Upper lobe of right lung (tissue), 1 donor: ENCODE measurements at regions not wholly inside any gene's neighbourhood (a gene's known extent, or its start where the extent isn't known, plus 50 kb on each side); places are given as distances from the start of the nearest gene placed in this dataset.

ENCODE experiments used
- ATAC-seq: fragments of 200-7000 bp; cut with Tn5 transposase; one replicate; pipeline ENCODE4 v1.9.1; 2020; ENCODE audit warnings: mild to moderate bottlenecking, moderate library complexity
- DNase-seq: peaks from one replicate; pipeline ENCODE4 v3.0.0-alpha.2; 2020
- H3K27ac ChIP-seq: fragments of 200-600 bp; one replicate; pipeline ENCODE4 v1.8.0; 2022
- H3K27me3 ChIP-seq: fragments of 200-600 bp; one replicate; pipeline ENCODE4 v1.8.0; 2022; ENCODE audit warnings: mild to moderate bottlenecking
- H3K36me3 ChIP-seq: fragments of 200-600 bp; one replicate; pipeline ENCODE4 v1.8.0; 2022
- H3K4me1 ChIP-seq: fragments of 200-600 bp; one replicate; pipeline ENCODE4 v1.8.0; 2022
- H3K4me3 ChIP-seq: fragments of 200-600 bp; one replicate; pipeline ENCODE4 v1.8.0; 2022; ENCODE audit warnings: mild to moderate bottlenecking
- H3K9me3 ChIP-seq: fragments of 200-600 bp; one replicate; pipeline ENCODE4 v1.8.0; 2022
- intact Hi-C: fragments of 100-400 bp; cut with DNase I; formaldehyde crosslinking; loops from one replicate; pipeline ENCODE4 v1.11.0; 2022
- TF ChIP-seq, protein P1 (sequence below): fragments of 200-600 bp; IDR thresholded peaks from one replicate; pipeline ENCODE4 v1.8.0; 2022; ENCODE audit warnings: antibody characterized with exemption
- donor health status: DM: no; HTN: yes; CAD: no; lungs with severe emphysema.

DNA sequence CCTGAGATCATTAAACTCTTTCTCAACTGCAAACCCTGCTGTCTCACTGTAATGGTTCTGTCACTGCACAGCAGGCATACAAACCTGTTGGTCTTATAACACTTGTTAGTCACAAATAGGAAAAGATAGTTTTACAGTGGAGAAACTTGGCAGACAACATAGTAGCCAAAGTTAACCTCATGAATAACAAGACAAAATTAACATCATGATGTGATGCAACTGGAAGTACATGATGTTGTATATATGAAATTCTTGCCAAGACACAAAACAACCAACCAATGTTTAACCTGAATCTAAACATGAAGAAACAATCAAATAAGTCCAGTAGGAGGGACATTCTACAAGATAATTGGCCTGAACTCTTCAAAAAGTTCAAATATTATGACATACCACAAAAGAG is 189.3 kb downstream of the RNF152 start:
- TF ChIP-seq, protein P1, sequence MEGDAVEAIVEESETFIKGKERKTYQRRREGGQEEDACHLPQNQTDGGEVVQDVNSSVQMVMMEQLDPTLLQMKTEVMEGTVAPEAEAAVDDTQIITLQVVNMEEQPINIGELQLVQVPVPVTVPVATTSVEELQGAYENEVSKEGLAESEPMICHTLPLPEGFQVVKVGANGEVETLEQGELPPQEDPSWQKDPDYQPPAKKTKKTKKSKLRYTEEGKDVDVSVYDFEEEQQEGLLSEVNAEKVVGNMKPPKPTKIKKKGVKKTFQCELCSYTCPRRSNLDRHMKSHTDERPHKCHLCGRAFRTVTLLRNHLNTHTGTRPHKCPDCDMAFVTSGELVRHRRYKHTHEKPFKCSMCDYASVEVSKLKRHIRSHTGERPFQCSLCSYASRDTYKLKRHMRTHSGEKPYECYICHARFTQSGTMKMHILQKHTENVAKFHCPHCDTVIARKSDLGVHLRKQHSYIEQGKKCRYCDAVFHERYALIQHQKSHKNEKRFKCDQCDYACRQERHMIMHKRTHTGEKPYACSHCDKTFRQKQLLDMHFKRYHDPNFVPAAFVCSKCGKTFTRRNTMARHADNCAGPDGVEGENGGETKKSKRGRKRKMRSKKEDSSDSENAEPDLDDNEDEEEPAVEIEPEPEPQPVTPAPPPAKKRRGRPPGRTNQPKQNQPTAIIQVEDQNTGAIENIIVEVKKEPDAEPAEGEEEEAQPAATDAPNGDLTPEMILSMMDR = no peak
- DNase-seq (no peak), ATAC-seq (no peak)
- Histone ChIP-seq H3K27ac (no peak overlapping the region), H3K27me3 (no peaks in the 10 kb centered on the region), H3K9me3 (no peaks in the 10 kb centered on the region), H3K4me3 (no peak overlapping the region), H3K36me3 (no peaks in the 10 kb centered on the region), H3K4me1 (no peaks in the 10 kb centered on the region)
- intact Hi-C loops = no loop called here

DNA sequence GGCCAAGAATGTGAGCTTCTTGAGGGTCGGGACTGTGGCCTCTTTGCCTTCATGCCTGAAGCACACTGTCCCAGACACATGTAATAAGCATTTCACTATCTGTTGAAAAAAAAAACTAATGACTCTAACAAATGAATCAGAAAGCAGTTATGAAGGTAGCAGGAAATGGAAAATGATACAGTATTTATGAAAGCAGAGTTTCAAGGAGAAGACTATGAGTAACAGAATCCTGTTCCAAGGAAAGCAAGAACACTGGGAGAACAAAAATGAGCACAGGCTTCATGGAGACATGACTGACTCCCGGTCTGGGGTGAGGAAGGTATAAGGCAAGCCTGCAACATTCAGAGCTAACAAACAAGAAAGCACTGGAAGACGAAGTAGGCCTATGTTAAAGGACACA is 190.8 kb downstream of the RNF152 start:
- no peak for DNase-seq
- Histone ChIP-seq H3K36me3 (no peaks in the 10 kb centered on the region), H3K4me3 (no peak overlapping the region), H3K9me3 (no peaks in the 10 kb centered on the region), H3K27ac (no peak overlapping the region), H3K27me3 (no peaks in the 10 kb centered on the region), H3K4me1 (no peaks in the 10 kb centered on the region)
- no peak for ATAC-seq
- intact Hi-C loops = no loop called here
- TF ChIP-seq, protein P1 = no peak

DNA sequence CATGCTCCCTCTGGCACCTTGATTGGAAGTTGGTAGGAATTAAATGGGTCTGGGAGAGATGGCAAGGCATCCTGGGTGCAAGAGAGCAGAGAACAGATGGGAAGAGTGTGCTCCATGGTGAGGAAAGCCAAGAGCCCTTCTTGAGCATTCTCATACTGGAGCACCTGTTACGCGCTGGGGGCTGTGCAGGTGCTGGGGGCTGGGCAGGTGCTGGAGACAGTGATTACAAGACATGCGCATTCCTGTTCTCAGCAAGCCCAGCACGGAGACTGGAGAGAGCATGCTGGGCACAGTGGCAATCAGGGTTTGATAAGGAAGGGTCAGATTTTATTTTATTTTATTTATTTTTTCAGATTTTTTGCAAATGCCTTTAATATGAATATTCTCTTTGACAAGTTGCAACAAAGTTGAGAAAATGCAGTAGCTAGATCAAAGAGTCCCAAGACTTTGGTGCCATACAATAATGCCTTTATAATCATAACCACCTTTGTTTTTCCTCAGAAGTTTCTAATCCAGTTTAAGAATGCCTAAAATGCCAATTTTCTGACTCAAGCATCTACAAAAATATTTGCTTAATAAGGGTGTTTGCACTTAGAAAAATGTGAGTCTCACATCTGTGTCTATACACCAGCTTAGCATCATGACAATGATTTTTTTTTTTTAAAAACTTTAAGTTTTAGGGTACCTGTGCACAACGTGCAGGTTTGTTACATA is 193.3 kb downstream of the RNF152 start:
- Histone ChIP-seq H3K27ac (no peak overlapping the region), H3K4me1 (no peaks in the 10 kb centered on the region), H3K36me3 (no peaks in the 10 kb centered on the region), H3K4me3 (no peak overlapping the region), H3K27me3 (no peaks in the 10 kb centered on the region), H3K9me3 (no peaks in the 10 kb centered on the region)
- DNase-seq (no peak), ATAC-seq (no peak)
- TF ChIP-seq, protein P1 = no peak
- intact Hi-C loops = no loop called here

DNA sequence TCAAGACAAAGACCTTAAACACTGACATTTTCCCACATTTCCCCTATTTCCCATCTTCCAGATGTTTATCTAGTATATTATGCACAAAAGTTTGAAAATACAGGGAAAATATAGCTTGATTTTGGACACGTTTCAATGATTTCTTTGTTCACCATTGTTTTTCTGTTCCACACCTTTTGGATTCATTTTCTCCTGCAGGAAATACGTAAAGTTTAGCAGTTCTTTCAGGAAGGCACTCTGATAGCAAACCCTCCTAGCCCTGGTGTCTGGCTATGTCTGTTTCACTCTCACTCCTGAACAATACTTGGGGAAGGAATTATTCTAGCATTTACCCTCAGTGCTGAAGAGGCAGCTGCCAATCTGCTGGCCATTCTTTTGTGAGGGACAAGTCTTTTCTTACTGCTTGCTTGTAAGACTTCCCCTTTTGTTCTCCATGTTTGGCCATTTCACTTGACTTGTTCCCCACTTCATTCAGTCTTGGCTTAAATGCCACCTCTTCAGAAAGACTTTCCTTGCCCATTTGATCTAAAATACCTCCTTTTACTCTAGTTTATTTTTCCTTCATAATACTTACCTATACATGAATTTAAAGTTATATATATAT is 195.4 kb downstream of the RNF152 start:
- no peaks in the 10 kb centered on the region for H3K27me3 ChIP-seq
- DNase-seq = no peak
- TF ChIP-seq, protein P1 = no peak
- no peaks in the 10 kb centered on the region for H3K4me1 ChIP-seq
- H3K36me3 ChIP-seq = no peaks in the 10 kb centered on the region
- no peaks in the 10 kb centered on the region for H3K9me3 ChIP-seq
- ATAC-seq = no peak
- H3K4me3 ChIP-seq = no peak overlapping the region
- H3K27ac ChIP-seq = no peak overlapping the region
- intact Hi-C loops = no loop called here

DNA sequence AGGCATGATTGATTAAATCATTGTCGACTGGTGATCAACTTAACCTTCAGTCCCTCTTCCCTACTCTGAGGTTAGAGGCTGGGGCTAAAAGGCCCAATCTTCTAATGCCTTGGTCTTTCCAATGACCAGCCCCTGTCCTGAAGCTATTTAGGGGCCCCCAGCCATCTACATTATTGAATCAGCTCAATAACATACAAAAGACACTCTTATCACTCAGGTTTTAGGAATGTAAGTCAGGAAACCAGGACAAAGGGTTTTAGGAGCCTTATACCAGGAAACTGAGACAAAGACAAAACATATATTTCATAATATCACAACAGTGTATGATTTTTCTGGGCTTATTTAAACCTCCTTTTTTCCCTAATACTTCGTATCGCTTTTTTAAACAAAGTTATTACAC is 198.6 kb downstream of the RNF152 start:
- Histone ChIP-seq H3K27ac (no peak overlapping the region), H3K9me3 (no peaks in the 10 kb centered on the region), H3K27me3 (no peaks in the 10 kb centered on the region), H3K36me3 (no peaks in the 10 kb centered on the region), H3K4me1 (no peaks in the 10 kb centered on the region), H3K4me3 (no peak overlapping the region)
- DNase-seq = no peak
- no peak for ATAC-seq
- TF ChIP-seq, protein P1 = no peak
- intact Hi-C loops = no loop called here
